ENCODE measurements at regions not wholly inside any gene's neighbourhood (a gene's known extent, or its start where the extent isn't known, plus 50 kb on each side); places are given as distances from the start of the nearest gene placed in this dataset.
A peak's percentile ranks its signal among the peaks of the same experiment; 100 is the strongest.

GRCh38 chr21:36636439-36636838 is 62.5 kb upstream of the SIM2 start:
- DNase-seq: no peak

- DNase-seq: no peak
Measured at GRCh38 chr21:36639769-36640168, 59.1 kb upstream of the SIM2 start.

- no peak for DNase-seq
Measured at GRCh38 chr21:36640174-36640720, 58.7 kb upstream of the SIM2 start.

- DNase-seq: peak; percentile 34
Measured at GRCh38 chr21:36640721-36641244, 58.1 kb upstream of the SIM2 start.

GRCh38 chr21:36641346-36641745 is 57.6 kb upstream of the SIM2 start:
- DNase-seq: no peak

GRCh38 chr21:36641886-36642285 is 57.0 kb upstream of the SIM2 start:
- DNase-seq: no peak

GRCh38 chr21:36642777-36643176 is 56.1 kb upstream of the SIM2 start:
- DNase-seq: no peak

GRCh38 chr21:36643374-36644250 is 55.3 kb upstream of the SIM2 start:
- no peak for DNase-seq

- no peak for DNase-seq
Measured at GRCh38 chr21:36646011-36646410, 52.9 kb upstream of the SIM2 start.

GRCh38 chr21:36646645-36647044 is 52.3 kb upstream of the SIM2 start:
- DNase-seq: no peak

GRCh38 chr21:36647279-36648093 is 51.4 kb upstream of the SIM2 start:
- no peak for DNase-seq
